ENCODE measurements at regions not wholly inside any gene's neighbourhood (a gene's known extent, or its start where the extent isn't known, plus 50 kb on each side); places are given as distances from the start of the nearest gene placed in this dataset.
A peak's percentile ranks its signal among the peaks of the same experiment; 100 is the strongest.

DNA sequence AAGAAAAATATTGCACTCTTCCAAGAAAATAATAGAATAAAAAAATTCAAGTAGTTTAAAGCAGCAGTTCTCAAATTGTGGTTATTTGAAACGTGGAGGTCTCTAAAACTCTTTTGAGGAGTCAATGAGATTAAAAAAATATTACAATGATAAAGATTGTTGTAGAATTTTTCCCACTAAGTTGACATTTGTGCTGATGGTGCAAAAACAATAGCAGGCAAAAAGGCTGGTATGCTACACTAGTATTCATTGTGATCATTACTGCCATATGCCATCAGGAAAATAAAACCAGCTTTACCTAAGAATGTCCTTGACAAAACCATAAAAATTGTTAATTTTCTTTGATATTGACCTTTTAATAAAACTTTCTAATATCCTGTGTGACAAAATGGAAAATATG is 505.2 kb upstream of the ANO5 start:
- FAIRE-seq, result no peak
- H3K4me3 ChIP-seq (ENCODE audit: low read depth, low read length), result no peak overlapping the region
- no peaks in the 10 kb centered on the region for H3K27me3 ChIP-seq (ENCODE audit: control insufficient read depth, insufficient read depth, low read length)
- DNase-seq (ENCODE audit: low read depth), result no peak
- H3K36me3 ChIP-seq (ENCODE audit: control insufficient read depth, insufficient read depth, low read length), result no peaks in the 10 kb centered on the region
- TF ChIP-seq, protein P1, sequence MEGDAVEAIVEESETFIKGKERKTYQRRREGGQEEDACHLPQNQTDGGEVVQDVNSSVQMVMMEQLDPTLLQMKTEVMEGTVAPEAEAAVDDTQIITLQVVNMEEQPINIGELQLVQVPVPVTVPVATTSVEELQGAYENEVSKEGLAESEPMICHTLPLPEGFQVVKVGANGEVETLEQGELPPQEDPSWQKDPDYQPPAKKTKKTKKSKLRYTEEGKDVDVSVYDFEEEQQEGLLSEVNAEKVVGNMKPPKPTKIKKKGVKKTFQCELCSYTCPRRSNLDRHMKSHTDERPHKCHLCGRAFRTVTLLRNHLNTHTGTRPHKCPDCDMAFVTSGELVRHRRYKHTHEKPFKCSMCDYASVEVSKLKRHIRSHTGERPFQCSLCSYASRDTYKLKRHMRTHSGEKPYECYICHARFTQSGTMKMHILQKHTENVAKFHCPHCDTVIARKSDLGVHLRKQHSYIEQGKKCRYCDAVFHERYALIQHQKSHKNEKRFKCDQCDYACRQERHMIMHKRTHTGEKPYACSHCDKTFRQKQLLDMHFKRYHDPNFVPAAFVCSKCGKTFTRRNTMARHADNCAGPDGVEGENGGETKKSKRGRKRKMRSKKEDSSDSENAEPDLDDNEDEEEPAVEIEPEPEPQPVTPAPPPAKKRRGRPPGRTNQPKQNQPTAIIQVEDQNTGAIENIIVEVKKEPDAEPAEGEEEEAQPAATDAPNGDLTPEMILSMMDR (IDR thresholded peaks at IDR 0.05; ENCODE audit: insufficient read depth, low read length, severe bottlenecking), result no peak

GRCh38 chr11:21704539-21704938 is 488.3 kb upstream of the ANO5 start:
- no peak for FAIRE-seq
- Histone ChIP-seq H3K4me3 (ENCODE audit: low read depth, low read length) (no peak overlapping the region), H3K36me3 (ENCODE audit: control insufficient read depth, insufficient read depth, low read length) (no peaks in the 10 kb centered on the region), H3K27me3 (ENCODE audit: control insufficient read depth, insufficient read depth, low read length) (no peaks in the 10 kb centered on the region)
- no peak for DNase-seq (ENCODE audit: low read depth)
- TF ChIP-seq, protein P1 (IDR thresholded peaks at IDR 0.05; ENCODE audit: insufficient read depth, low read length, severe bottlenecking), result no peak

GRCh38 chr11:21707116-21707739 is 485.7 kb upstream of the ANO5 start:
- FAIRE-seq (no peak), DNase-seq (ENCODE audit: low read depth) (no peak)
- TF ChIP-seq, protein P1 (IDR thresholded peaks at IDR 0.05; ENCODE audit: insufficient read depth, low read length, severe bottlenecking), result no peak
- no peaks in the 10 kb centered on the region for H3K36me3 ChIP-seq (ENCODE audit: control insufficient read depth, insufficient read depth, low read length)
- no peak overlapping the region for H3K4me3 ChIP-seq (ENCODE audit: low read depth, low read length)
- H3K27me3 ChIP-seq (ENCODE audit: control insufficient read depth, insufficient read depth, low read length), result no peaks in the 10 kb centered on the region

DNA sequence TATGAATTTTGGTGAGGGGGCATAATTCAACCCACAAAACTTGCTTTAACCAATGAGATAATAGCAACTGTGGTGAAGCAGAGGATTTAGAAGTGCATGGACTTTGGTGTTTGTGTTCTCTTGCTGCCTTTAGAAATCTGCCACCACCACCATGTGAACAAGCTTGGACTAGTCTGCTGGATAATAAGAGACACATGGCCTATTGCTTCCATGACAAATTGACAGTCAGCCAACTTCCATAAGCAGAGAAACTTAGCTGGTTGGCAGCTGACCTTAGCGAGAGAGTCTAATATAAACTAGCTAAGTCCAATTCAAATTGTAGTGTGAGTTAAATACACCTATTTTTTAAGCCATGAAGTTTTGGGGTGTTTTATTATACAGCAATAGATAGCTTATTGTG is 482.1 kb upstream of the ANO5 start:
- DNase-seq (ENCODE audit: low read depth) (peak; percentile 48), FAIRE-seq (no peak)
- no peaks in the 10 kb centered on the region for H3K27me3 ChIP-seq (ENCODE audit: control insufficient read depth, insufficient read depth, low read length)
- H3K36me3 ChIP-seq (ENCODE audit: control insufficient read depth, insufficient read depth, low read length), result no peaks in the 10 kb centered on the region
- TF ChIP-seq, protein P1 (IDR thresholded peaks at IDR 0.05; ENCODE audit: insufficient read depth, low read length, severe bottlenecking), result no peak
- H3K4me3 ChIP-seq (ENCODE audit: low read depth, low read length), result no peak overlapping the region

DNA sequence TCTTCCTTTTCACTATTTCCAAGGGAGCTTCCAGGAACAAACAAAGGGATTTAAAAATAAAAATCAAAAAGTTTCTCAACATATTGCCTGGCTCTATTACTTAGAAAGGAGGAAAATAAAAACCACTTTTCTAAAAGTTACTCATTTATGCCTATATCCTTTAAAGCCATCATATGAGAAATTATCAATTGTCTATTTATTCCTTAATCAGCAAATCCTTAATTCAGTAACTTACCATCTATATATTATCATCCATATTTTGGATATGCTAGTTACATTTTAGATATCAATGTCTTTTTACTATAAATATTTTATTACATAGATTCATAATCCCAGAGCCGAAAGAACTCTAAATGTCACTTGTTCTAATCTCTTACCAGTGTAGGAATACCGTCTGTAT is 481.5 kb upstream of the ANO5 start:
- TF ChIP-seq, protein P1 (IDR thresholded peaks at IDR 0.05; ENCODE audit: insufficient read depth, low read length, severe bottlenecking), result no peak
- no peak for DNase-seq (ENCODE audit: low read depth)
- Histone ChIP-seq H3K36me3 (ENCODE audit: control insufficient read depth, insufficient read depth, low read length) (no peaks in the 10 kb centered on the region), H3K27me3 (ENCODE audit: control insufficient read depth, insufficient read depth, low read length) (no peaks in the 10 kb centered on the region), H3K4me3 (ENCODE audit: low read depth, low read length) (no peak overlapping the region)
- FAIRE-seq, result no peak

DNA sequence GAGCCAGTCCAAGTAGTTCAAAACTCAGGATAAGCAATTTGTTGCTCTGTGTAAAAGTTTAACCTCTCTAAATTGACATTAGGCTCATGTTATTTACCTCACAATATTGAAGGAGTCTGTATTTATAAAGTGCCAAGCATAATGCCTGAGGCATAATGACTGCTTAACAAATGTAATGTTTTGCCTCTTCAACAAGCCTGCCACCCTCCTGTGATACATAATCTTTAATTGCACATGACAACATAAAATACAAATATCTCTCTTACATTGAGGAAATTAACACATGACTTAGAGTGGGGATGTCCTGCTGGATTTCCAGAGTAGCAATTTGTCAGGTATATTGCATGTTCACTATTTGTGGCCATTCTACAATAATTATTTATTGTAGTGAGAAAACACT is 469.2 kb upstream of the ANO5 start:
- Histone ChIP-seq H3K4me3 (ENCODE audit: low read depth, low read length) (no peak overlapping the region), H3K36me3 (ENCODE audit: control insufficient read depth, insufficient read depth, low read length) (no peaks in the 10 kb centered on the region), H3K27me3 (ENCODE audit: control insufficient read depth, insufficient read depth, low read length) (no peaks in the 10 kb centered on the region)
- TF ChIP-seq, protein P1 (IDR thresholded peaks at IDR 0.05; ENCODE audit: insufficient read depth, low read length, severe bottlenecking), result no peak
- FAIRE-seq (no peak), DNase-seq (ENCODE audit: low read depth) (no peak)
